Activated T-cell treated with anti-CD3 and anti-CD28 coated beads for 4 hours (primary cell): ENCODE measurements at regions not wholly inside any gene's neighbourhood (a gene's known extent, or its start where the extent isn't known, plus 50 kb on each side); places are given as distances from the start of the nearest gene placed in this dataset.

Source experiments
- DNase-seq: peaks from one replicate; pipeline ENCODE4 v3.0.0-alpha.2; 2020

- no peak for DNase-seq
Observed at GRCh38 chr2:12932192-12932591, 215.5 kb downstream of the TRIB2 start.

GRCh38 chr2:12934146-12934756, 217.5 kb downstream of the TRIB2 start:
- no peak for DNase-seq

GRCh38 chr2:12935222-12935621, 218.5 kb downstream of the TRIB2 start:
- no peak for DNase-seq

DNA sequence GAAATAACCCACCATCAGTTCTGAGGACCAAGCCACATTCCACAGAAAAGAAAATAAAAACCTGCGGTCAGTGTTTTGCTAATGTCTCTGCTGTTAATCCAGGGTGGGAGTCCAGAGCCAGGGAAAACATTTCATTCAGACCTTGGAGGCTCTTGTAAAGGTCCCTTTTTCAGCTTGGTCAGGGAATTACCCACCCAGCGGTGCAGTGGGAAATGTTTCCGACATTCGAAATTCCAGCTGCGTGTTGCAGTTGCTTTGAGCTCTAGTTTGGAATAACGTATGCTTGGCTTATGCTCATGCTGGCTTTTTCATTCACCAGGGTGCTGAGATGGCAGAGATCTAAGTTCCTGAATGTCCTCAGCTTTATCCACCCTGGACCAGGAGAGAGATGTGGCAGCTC, 219.1 kb downstream of the TRIB2 start:
- no peak for DNase-seq

GRCh38 chr2:12941203-12941602, 224.5 kb downstream of the TRIB2 start:
- no peak for DNase-seq

- no peak for DNase-seq
Observed at GRCh38 chr2:12948231-12948960, 231.7 kb downstream of the TRIB2 start.

DNA sequence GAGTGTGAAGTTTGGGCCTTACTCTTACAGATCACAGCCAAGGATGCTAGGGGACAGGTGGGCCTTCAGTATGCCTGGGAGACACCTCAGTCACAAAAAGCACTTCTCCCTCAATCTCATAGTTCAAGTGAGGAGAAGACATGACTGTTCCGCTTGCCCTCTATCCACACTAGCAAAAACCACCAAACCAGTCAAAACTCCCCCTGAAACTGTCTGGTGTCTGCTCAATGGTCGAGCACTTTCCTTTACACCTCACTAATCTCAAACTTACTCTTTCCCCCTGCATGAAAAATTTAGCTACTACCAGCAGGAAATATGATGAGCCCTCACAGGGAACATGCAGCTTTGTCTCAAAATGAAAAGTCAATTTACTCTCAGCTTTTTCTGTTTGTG, 232.2 kb downstream of the TRIB2 start:
- DNase-seq = no peak

DNA sequence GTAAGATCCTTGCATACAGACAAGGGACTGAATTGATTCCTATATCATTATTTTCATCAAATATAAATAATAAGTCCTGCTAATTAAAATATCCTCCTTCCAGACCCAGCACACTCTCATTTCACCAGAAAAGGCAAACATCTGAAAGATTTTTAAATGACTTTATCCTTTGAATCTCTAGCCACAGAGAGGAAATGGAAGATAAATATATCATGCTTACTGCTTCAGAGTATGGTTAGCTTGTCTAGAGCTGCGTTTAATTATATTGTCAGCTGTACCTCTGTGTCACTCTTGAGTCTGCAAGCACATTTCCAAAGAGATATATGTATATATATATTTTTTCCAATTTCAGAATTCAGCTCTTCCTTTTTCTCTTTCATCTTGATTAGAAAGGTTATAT, 232.7 kb downstream of the TRIB2 start:
- DNase-seq = no peak

DNA sequence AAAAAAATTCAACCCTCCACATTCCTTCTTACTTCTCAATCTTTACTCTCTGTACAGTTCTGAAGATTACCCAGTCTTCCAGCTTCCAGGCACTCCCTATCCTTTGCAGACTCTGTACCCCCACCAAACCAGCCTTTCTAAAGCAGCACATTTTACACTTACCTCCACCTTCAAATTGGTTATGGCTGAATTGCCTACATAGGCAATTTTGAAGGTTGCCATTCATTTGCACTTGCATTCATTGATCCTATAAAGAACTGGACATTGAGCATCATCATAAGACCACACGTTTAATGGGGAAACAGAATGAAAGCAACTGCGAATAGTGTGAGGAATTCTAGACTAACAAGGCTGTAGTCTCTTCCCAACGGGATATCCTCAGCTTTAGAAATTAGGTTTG, 233.4 kb downstream of the TRIB2 start:
- no peak for DNase-seq

DNA sequence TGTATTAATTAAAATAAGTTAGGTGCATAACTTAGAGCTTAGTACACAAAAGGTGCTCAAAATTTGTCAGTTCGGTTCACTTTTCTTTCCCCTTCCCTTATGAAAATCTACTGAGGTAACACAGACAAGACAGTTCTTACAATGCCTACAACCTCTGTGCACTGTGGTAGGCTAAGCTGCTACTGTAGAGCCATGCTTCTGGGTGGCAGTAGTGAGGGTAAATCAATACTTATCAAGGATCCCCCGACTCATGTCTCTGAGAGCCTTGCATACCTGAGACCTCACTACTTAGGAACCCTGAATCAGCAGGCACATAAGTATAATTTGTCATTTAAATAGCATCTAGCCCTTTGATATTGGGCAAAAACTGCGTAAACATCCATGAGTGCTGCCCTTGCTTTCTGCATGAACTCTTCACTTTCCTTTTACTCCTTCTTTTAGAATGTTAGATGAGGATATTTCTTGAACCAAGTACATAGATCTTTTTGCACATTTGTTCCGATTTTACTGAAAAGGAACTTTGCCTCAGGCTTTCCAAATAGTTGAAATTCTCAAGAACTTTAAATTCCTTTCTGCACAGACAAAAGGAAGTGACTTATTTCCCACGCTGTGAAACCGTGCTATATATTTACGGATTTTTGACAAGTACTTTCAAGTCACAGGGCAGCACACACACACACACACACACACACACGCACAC, 234.4 kb downstream of the TRIB2 start:
- no peak for DNase-seq

- no peak for DNase-seq
Observed at GRCh38 chr2:12951657-12951973, 234.9 kb downstream of the TRIB2 start.

DNA sequence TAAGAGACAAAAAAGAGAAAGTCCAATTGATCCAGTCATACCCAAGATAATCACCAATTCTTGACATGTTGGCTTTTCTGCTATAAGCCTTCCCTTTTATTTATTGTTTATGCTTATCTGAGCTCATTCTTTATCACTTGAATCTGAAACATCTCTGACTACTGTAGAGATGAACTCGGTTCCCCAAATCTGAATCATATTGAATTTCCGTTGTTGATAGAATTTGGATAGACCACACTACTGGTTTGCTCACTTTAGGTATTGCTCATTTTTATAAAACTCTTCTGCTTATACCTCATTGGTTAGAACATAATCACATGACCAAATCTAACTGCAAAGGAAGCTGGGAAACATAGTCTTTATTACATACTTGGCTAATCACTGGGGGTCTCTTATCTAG, 236.9 kb downstream of the TRIB2 start:
- DNase-seq = no peak

DNA sequence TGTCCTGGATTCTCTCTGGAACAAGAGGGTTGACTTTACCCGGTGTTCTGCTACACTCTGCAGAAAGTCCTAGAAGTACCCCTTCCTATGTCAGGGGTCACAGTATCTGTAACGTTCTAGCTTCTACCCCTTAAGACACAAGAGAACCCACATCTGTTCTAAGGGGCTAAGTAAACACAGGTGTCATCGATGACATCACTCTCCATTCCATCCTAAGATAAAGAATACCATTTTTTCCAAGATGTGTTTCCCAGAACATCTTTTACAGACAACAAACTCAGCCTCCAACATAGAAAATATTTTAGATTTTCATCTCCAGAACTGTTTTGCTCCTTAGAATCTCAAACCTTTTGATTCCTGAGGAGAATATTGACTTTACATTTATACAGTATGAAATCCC, 239.1 kb downstream of the TRIB2 start:
- DNase-seq = no peak

DNA sequence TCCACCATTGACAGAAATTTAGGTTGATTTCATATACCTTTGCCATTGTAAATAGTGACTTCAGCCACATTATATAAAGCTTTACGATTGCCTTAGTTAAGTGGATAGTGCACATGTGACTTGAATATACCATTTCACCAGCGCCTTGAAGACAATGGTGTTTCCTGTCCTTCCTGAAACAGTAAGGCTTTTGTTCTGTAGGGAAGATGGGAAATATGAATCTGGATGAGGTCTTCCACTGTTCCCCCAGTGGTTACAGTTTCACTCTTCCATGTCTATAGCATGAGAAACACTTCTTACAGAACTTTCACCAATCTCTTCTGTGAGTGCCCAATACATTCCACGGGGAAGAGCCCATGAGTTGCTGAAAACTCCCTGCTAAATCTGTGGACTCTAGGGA, 240.5 kb downstream of the TRIB2 start:
- DNase-seq = no peak

DNA sequence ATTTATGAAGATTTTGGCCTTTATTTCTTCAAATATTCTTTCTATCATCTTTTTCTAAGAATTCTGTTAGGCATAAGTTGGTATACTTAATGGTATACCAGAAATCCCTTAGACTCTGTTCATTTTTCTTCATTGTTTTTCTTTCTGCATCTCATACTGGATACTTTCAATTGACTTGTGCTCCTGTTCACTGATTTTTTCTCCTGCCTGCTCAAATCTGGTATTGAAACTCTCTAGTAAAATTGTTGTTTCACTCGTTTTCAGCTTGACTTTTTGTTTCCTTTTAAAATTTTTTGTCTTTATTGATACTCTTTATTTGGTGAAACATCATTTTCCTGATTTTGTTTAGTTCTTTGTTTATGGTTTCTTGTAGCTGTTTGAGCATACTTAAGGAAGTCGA, 243.2 kb downstream of the TRIB2 start:
- DNase-seq = no peak

- DNase-seq = no peak
Observed at GRCh38 chr2:12960671-12961070, 243.9 kb downstream of the TRIB2 start.

GRCh38 chr2:12964904-12965539, 248.3 kb downstream of the TRIB2 start:
- no peak for DNase-seq

- DNase-seq = no peak
Observed at GRCh38 chr2:12965540-12966269, 249.0 kb downstream of the TRIB2 start.

GRCh38 chr2:12967804-12968203, 251.1 kb downstream of the TRIB2 start:
- DNase-seq = no peak

GRCh38 chr2:12968399-12968798, 251.7 kb downstream of the TRIB2 start:
- DNase-seq = no peak

GRCh38 chr2:12970861-12971260, 254.1 kb downstream of the TRIB2 start:
- DNase-seq = no peak

- DNase-seq = no peak
Observed at GRCh38 chr2:12971581-12972365, 255.0 kb downstream of the TRIB2 start.
